BJ (cell line): ENCODE measurements at regions not wholly inside any gene's neighbourhood (a gene's known extent, or its start where the extent isn't known, plus 50 kb on each side); places are given as distances from the start of the nearest gene placed in this dataset.

Experiments used
- CTCF ChIA-PET: fragments of 350-600 bp; formaldehyde crosslinking; extraction: SDS; loops from one replicate; lab custom pipeline; 2021; ENCODE audit warnings: antibody characterized with exemption, inconsistent platforms; lab: Yijun Ruan, JAX
- POLR2A ChIA-PET: fragments of 300-600 bp; sonication (Branson Sonifier 250); formaldehyde crosslinking; extraction: SDS; loops from one replicate; lab custom pipeline; 2021; ENCODE audit warnings: antibody characterized with exemption; lab: Charles Lee
- DNase-seq: peaks from one replicate; pipeline ENCODE4 v3.0.0-alpha.2; 2011; ENCODE audit warnings: low read depth
- H3K27me3 ChIP-seq: 2 replicates; pipeline ENCODE4 v1.6.0; 2011; ENCODE audit warnings: low read length; ENCODE audit not compliant: control insufficient read depth, insufficient read depth
- H3K36me3 ChIP-seq: 2 replicates; pipeline ENCODE4 v1.5.1; 2011; ENCODE audit warnings: low read length; ENCODE audit not compliant: control insufficient read depth, insufficient read depth
- H3K4me3 ChIP-seq: 2 replicates; pipeline ENCODE4 v1.5.1; 2011; ENCODE audit warnings: low read depth, mild to moderate bottlenecking, control low read depth, low read length
- CTCF ChIP-seq: IDR thresholded peaks from 2 replicates; pipeline ENCODE4 v1.5.1; 2011; ENCODE audit warnings: low read depth, mild to moderate bottlenecking, control low read depth, inconsistent platforms, low read length, moderate library complexity; ENCODE audit not compliant: insufficient read depth

GRCh38 chr5:99955006-99955405 lies 580.2 kb upstream of the FAM174A start:
- TF ChIP-seq CTCF = no peak
- H3K27me3 ChIP-seq = no peaks in the 10 kb centered on the region
- no peak for DNase-seq
- no peaks in the 10 kb centered on the region for H3K36me3 ChIP-seq
- CTCF ChIA-PET = no interaction called here
- POLR2A ChIA-PET = no interaction called here
- H3K4me3 ChIP-seq = no peak overlapping the region

DNA sequence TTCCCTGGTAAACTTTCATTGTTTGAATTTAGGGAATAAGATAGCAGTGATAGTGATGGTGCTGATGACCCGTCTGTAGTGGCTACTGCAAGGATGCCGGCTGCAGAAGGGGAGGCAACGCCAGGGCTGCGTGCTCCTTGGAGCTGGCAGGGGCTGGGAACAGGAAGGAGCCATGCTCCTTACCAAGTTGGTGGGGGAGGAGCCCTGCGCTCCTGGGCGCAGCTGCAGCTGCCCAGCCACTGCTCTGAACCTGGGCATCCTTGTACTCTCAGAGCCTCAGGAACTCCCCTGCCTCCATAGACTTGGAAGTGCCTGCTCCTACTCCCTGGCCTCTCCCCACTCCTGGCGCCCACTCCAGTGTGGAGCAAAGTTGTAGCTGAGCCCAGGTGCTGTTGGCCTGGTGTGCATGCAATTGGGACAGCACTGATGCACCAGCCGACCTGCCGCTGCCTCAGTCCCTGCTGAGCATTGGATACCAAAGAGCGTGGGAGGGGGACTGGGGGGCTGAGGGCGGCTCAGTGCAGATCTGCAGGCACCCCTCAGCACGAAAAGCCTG lies 585.1 kb upstream of the FAM174A start:
- no peak for DNase-seq
- H3K36me3 ChIP-seq = no peaks in the 10 kb centered on the region
- H3K4me3 ChIP-seq = no peak overlapping the region
- POLR2A ChIA-PET = no interaction called here
- no peak for TF ChIP-seq CTCF
- no peaks in the 10 kb centered on the region for H3K27me3 ChIP-seq
- CTCF ChIA-PET = no interaction called here

- POLR2A ChIA-PET = no interaction called here
- TF ChIP-seq CTCF = no peak
These were observed 585.8 kb upstream of the FAM174A start for GRCh38 chr5:99949361-99949760.

GRCh38 chr5:99948850-99949249 lies 586.3 kb upstream of the FAM174A start:
- DNase-seq = no peak
- TF ChIP-seq CTCF = no peak
- no peaks in the 10 kb centered on the region for H3K36me3 ChIP-seq
- no peaks in the 10 kb centered on the region for H3K27me3 ChIP-seq
- POLR2A ChIA-PET = no interaction called here
- CTCF ChIA-PET = no interaction called here
- no peak overlapping the region for H3K4me3 ChIP-seq

More at GRCh38 chr5:99949361-99949760, 585.8 kb upstream of the FAM174A start:
- CTCF ChIA-PET = no interaction called here
- DNase-seq = no peak
- Histone ChIP-seq H3K36me3 (no peaks in the 10 kb centered on the region), H3K4me3 (no peak overlapping the region), H3K27me3 (no peaks in the 10 kb centered on the region)

DNA sequence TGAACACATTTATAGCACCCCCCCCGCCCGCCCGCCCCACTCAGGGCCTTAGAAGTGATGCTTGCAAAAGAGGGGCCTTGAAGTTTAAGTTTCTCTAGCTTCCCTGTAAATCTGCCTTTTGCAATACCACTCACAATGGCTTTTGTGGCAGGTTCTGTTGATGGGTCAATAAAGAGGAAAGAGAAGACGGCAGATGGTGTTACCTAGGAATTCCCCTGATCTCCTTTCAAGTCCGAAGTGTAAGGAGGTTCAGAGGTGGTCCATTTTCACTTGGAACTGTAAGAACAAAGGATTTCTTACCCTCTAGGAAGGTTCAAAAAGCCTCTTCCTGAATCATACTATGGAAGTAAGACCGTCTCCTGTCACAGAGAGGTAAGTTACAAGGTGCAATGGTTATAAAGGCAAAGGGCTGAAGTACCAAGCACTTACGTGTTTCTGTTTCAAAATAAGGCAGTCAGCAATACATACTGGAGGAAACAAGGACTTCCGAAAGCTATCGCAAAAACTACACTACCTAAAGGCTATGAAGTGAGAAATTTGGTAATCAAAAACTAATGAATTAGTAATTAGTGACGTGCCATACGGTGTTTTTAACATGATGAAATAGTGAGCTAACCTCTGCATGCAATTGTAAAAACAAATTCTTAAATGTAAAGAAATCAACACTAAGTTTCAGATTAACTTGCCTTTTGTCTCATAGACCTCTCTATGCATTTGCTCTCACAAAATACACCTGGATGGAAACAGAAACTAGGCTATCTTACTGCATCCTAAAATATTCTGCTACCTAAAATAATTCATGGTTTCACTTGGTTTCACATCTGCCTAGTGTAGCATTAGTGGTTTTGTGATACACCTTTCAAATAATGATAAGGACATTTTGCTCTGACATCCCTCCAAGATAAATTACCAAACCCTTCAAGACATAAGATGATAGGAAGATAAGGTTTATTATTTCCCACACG lies 589.4 kb upstream of the FAM174A start:
- POLR2A ChIA-PET = no interaction called here
- Histone ChIP-seq H3K27me3 (no peaks in the 10 kb centered on the region), H3K36me3 (no peaks in the 10 kb centered on the region), H3K4me3 (no peak overlapping the region)
- DNase-seq = no peak
- CTCF ChIA-PET = no interaction called here
- no peak for TF ChIP-seq CTCF
